Endothelial cell of umbilical vein (primary cell): ENCODE measurements at regions not wholly inside any gene's neighbourhood (a gene's known extent, or its start where the extent isn't known, plus 50 kb on each side); places are given as distances from the start of the nearest gene placed in this dataset.

Experiments
- BruUV-seq: library from RNA; stranded (reverse); fragments of 400-500 nt; replicated peaks from 2 replicates; lab custom pipeline; 2021; lab: Mats Ljungman, UMichigan
- CTCF ChIA-PET: fragments of 300-600, 350-600 bp; sonication (Branson Sonifier 250); formaldehyde crosslinking; loops from one replicate; lab custom pipeline; 2021; ENCODE audit warnings: antibody characterized with exemption, inconsistent platforms; lab: Charles Lee
- POLR2A ChIA-PET: fragments of 300-600, 350-600 bp; sonication (Branson Sonifier 250); formaldehyde crosslinking; loops from one replicate; lab custom pipeline; 2021; ENCODE audit warnings: antibody characterized with exemption, inconsistent platforms; lab: Charles Lee
- DNase-seq: peaks from one replicate; pipeline ENCODE4 v3.0.0-alpha.2; 2011; ENCODE audit warnings: low read depth, low spot score
- FAIRE-seq: peaks from 2 replicates; lab custom pipeline; 2011; peaks lifted over from hg19 to GRCh38; lab: Jason Lieb, UNC
- H2AFZ ChIP-seq: 2 replicates; pipeline ENCODE4 v1.6.0; 2012; ENCODE audit warnings: low read depth, low read length, control low read depth, inconsistent platforms
- H3K27ac ChIP-seq: 2 replicates; pipeline ENCODE4 v1.5.1; 2011; ENCODE audit warnings: low read depth, mild to moderate bottlenecking, control low read depth, low read length, moderate library complexity; ENCODE audit not compliant: insufficient read depth
- H3K27me3 ChIP-seq, 2 experiments: 2 replicates each; pipeline versions ENCODE4 v1.6.0 to v1.6.1; 2011; ENCODE audit warnings: low read length in 2 of 2, mixed read lengths in 1 of 2; ENCODE audit not compliant: control insufficient read depth in 2 of 2, insufficient read depth in 2 of 2
- H3K36me3 ChIP-seq, 2 experiments: 2 replicates in 1 of 2; 3 replicates in 1 of 2; pipeline ENCODE4 v1.5.1; 2011; ENCODE audit warnings: low read length in 2 of 2, mild to moderate bottlenecking in 1 of 2, moderate library complexity in 1 of 2; ENCODE audit not compliant: control insufficient read depth in 2 of 2, insufficient read depth in 2 of 2; ENCODE audit errors: extremely low read depth in 1 of 2
- H3K4me1 ChIP-seq: 3 replicates; pipeline ENCODE4 v1.5.1; 2011; ENCODE audit warnings: mild to moderate bottlenecking, low read length; ENCODE audit not compliant: control insufficient read depth, insufficient read depth; ENCODE audit errors: extremely low read depth
- H3K4me2 ChIP-seq: 2 replicates; pipeline ENCODE4 v1.6.1; 2011; ENCODE audit warnings: low read length, control low read depth, mixed read lengths; ENCODE audit not compliant: insufficient read depth
- H3K4me3 ChIP-seq, 3 experiments: fragments of 200-600 bp in 1 of 3; sonication (generic), shearing (Covaris generic) in 1 of 3; replicated peaks in 1 of 3; 2 replicates each; pipeline ENCODE4 v1.5.1; 2011 to 2016; ENCODE audit warnings: control low read depth in 3 of 3, low read length in 3 of 3, mild to moderate bottlenecking in 2 of 3, inconsistent platforms in 1 of 3, low read depth in 1 of 3, moderate library complexity in 1 of 3; ENCODE audit not compliant: insufficient read depth in 1 of 3
- H3K79me2 ChIP-seq: 2 replicates; pipeline ENCODE4 v1.6.0; 2012; ENCODE audit warnings: low read length, inconsistent platforms; ENCODE audit not compliant: control insufficient read depth, insufficient read depth
- H3K9ac ChIP-seq: replicated peaks from 2 replicates; pipeline ENCODE3; 2011; ENCODE audit warnings: low read length, control low read depth; ENCODE audit not compliant: insufficient read depth; ENCODE audit errors: extremely low read depth
- H3K9me1 ChIP-seq: replicated peaks from 3 replicates; pipeline ENCODE4 v1.6.0; 2011; ENCODE audit warnings: mild to moderate bottlenecking, low read length; ENCODE audit not compliant: control insufficient read depth, insufficient read depth; ENCODE audit errors: extremely low read depth
- H3K9me3 ChIP-seq: replicated peaks from 2 replicates; pipeline ENCODE4 v1.5.1; 2012; ENCODE audit warnings: low read length, inconsistent platforms; ENCODE audit not compliant: control insufficient read depth, insufficient read depth
- H4K20me1 ChIP-seq: replicated peaks from 2 replicates; pipeline ENCODE3; 2011; ENCODE audit warnings: mild to moderate bottlenecking, low read length; ENCODE audit not compliant: control insufficient read depth, insufficient read depth; ENCODE audit errors: extremely low read depth
- EZH2 ChIP-seq: IDR thresholded peaks from 2 replicates; pipeline ENCODE4 v1.6.1; 2012; ENCODE audit warnings: borderline replicate concordance, low read depth, mild to moderate bottlenecking, moderate library complexity, low read length, inconsistent platforms; ENCODE audit not compliant: severe bottlenecking
- FOS ChIP-seq: IDR thresholded peaks from 2 replicates; pipeline ENCODE4 v1.6.1; 2011; ENCODE audit warnings: mild to moderate bottlenecking, low read length, moderate library complexity, borderline replicate concordance; ENCODE audit not compliant: insufficient read depth
- GATA2 ChIP-seq: IDR thresholded peaks from 2 replicates; pipeline ENCODE4 v1.7.0; 2011; ENCODE audit warnings: low read depth, mild to moderate bottlenecking, moderate library complexity, mixed read lengths, low read length; ENCODE audit not compliant: insufficient read length, insufficient read depth
- JUN ChIP-seq: IDR thresholded peaks from 2 replicates; pipeline ENCODE4 v1.6.1; 2011; ENCODE audit warnings: borderline replicate concordance, low read depth; ENCODE audit not compliant: insufficient read length, insufficient read depth
- MYC ChIP-seq: IDR thresholded peaks from one replicate; pipeline ENCODE4 v1.6.1; 2011; ENCODE audit warnings: mild to moderate bottlenecking, low read depth, low read length
- POLR2A ChIP-seq: IDR thresholded peaks from 2 replicates; pipeline ENCODE4 v1.6.1; 2012; ENCODE audit warnings: low read depth, mild to moderate bottlenecking, control low read depth, low read length
- POLR2AphosphoS5 ChIP-seq: IDR thresholded peaks from 2 replicates; pipeline ENCODE4 v1.6.1; 2012; ENCODE audit warnings: low read depth, mild to moderate bottlenecking, control low read depth, low read length, moderate library complexity; ENCODE audit not compliant: insufficient read depth
- dilution Hi-C: fragments of 300-500 bp; cut with MboI; formaldehyde crosslinking; loops from one replicate; pipeline ENCODE4 v1.15.0; 2019; ENCODE audit warnings: low sequenced_read_pairs; ENCODE audit not compliant: extremely low pct_ligation_motif_present
- intact Hi-C: fragments of 100-400 bp; cut with micrococcal nuclease; formaldehyde crosslinking; loops from one replicate; pipeline ENCODE4 v1.10.0; 2022
- TF ChIP-seq, protein P1 (sequence below), 2 donors: IDR thresholded peaks; 1 replicate in 1 of 2; 2 replicates in 1 of 2; pipeline ENCODE4 v1.5.1; 2011; ENCODE audit warnings: low read length in 2 of 2, mild to moderate bottlenecking in 2 of 2, moderate library complexity in 2 of 2, control low read depth in 1 of 2, inconsistent platforms in 1 of 2, low read depth in 1 of 2; ENCODE audit not compliant: insufficient read depth in 1 of 2; ENCODE audit errors: extremely low read depth in 1 of 2
- TF ChIP-seq, protein P2 (sequence below): IDR thresholded peaks from 2 replicates; pipeline ENCODE4 v1.6.1; 2011; ENCODE audit not compliant: insufficient read depth, insufficient read length

DNA sequence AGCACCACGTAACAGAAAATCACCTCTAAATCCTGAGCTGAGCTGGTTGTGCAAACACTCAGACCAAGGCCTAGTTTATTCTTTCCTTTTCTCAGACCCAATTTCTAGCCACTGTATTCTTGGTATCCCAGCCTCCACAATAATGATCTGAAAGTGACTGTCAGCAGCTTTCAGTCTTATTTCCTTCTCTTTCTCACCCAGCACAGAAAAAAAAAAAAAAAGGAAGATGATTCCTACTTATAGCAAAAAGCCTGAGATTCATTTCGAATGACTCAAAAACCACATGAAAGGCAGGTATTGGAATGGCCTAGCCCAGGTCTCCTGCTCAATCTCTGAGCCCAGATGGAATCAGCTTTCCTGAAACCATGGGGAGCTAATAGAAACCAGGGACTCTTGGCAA lies 298.6 kb upstream of the PPFIA2 start:
- no peak overlapping the region for H2AFZ ChIP-seq
- no peaks in the 10 kb centered on the region for H3K36me3 ChIP-seq
- no peaks in the 10 kb centered on the region for H3K9me1 ChIP-seq
- no peaks in the 10 kb centered on the region for H3K27me3 ChIP-seq
- no peak for TF ChIP-seq GATA2
- TF ChIP-seq, protein P1, sequence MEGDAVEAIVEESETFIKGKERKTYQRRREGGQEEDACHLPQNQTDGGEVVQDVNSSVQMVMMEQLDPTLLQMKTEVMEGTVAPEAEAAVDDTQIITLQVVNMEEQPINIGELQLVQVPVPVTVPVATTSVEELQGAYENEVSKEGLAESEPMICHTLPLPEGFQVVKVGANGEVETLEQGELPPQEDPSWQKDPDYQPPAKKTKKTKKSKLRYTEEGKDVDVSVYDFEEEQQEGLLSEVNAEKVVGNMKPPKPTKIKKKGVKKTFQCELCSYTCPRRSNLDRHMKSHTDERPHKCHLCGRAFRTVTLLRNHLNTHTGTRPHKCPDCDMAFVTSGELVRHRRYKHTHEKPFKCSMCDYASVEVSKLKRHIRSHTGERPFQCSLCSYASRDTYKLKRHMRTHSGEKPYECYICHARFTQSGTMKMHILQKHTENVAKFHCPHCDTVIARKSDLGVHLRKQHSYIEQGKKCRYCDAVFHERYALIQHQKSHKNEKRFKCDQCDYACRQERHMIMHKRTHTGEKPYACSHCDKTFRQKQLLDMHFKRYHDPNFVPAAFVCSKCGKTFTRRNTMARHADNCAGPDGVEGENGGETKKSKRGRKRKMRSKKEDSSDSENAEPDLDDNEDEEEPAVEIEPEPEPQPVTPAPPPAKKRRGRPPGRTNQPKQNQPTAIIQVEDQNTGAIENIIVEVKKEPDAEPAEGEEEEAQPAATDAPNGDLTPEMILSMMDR (IDR thresholded peaks at IDR 0.05; ENCODE audit: extremely low read depth in 1 of 2, insufficient read depth in 1 of 2, low read depth in 1 of 2, low read length in 2 of 2) = no peak
- no peak for TF ChIP-seq FOS
- no peak for TF ChIP-seq POLR2A
- no peak for TF ChIP-seq POLR2AphosphoS5
- TF ChIP-seq, protein P2, sequence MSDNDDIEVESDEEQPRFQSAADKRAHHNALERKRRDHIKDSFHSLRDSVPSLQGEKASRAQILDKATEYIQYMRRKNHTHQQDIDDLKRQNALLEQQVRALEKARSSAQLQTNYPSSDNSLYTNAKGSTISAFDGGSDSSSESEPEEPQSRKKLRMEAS = no peak
- TF ChIP-seq MYC = no peak
- TF ChIP-seq JUN = no peak
- no peak for TF ChIP-seq EZH2
- FAIRE-seq = no peak
- no peaks in the 10 kb centered on the region for H3K4me1 ChIP-seq
- no peaks in the 10 kb centered on the region for H3K79me2 ChIP-seq
- no peak for DNase-seq
- no peak overlapping the region for H3K27ac ChIP-seq
- POLR2A ChIA-PET = no interaction called here
- H3K9me3 ChIP-seq = no peaks in the 10 kb centered on the region
- CTCF ChIA-PET = no interaction called here
- H3K4me3 ChIP-seq = no peak overlapping the region
- H3K4me2 ChIP-seq = no peak overlapping the region
- dilution Hi-C loops (no loop called here), intact Hi-C loops (no loop called here)
- BruUV-seq = no TSS peak
- no peak overlapping the region for H3K9ac ChIP-seq
- no peaks in the 10 kb centered on the region for H4K20me1 ChIP-seq
